ENCODE measurements at regions not wholly inside any gene's neighbourhood (a gene's known extent, or its start where the extent isn't known, plus 50 kb on each side); places are given as distances from the start of the nearest gene placed in this dataset.

- no peak for DNase-seq (ENCODE audit: low read depth in 3 of 3, low spot score in 2 of 3)
Measured at GRCh38 chr5:51746023-51746422, 362.8 kb downstream of the ISL1 start.

- DNase-seq (ENCODE audit: low read depth in 3 of 3, low spot score in 2 of 3) = no peak
Measured at GRCh38 chr5:51748647-51749046, 365.4 kb downstream of the ISL1 start.

Data from right renal cortex interstitium (tissue), 3 donors.